DMS53 treated with DMSO at 0.1 percent for 48 hours (cell line): ENCODE measurements at regions not wholly inside any gene's neighbourhood (a gene's known extent, or its start where the extent isn't known, plus 50 kb on each side); places are given as distances from the start of the nearest gene placed in this dataset.

Experiments used
- DNase-seq: peaks from one replicate; lab custom pipeline; 2025; ENCODE audit not compliant: unreplicated experiment; lab: John Stamatoyannopoulos, UW

GRCh38 chrX:131703646-131704045 is 159.8 kb downstream of the OR13H1 start:
- peak; percentile 48 for DNase-seq

DNA sequence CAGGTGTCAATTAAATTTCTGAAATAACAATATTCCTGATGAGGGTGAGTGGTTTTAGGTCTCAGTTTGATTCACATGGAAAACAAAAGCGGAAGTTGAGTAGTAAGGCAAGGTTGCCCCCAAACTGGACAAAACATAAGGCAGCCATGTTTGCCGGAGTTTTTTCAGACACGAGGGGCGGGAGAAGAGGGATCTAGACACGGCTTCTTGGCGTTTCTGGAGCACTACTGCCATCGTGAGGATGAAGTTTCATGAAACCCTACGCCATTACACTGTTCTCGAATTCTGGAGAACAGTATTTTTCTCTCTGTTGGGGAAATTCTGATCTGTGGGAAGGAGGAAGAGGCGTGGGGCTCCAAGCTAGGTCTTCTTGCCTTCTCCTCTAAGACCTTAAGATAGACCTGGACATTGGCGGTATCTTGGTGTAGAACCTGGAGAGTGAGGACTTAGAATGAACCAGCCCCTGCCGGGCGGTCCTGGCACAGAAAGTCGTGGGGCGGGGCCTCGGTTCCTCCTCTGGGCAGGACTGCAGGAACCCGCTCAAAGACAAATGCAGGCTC is 160.3 kb downstream of the OR13H1 start:
- DNase-seq = peak; percentile 83

DNA sequence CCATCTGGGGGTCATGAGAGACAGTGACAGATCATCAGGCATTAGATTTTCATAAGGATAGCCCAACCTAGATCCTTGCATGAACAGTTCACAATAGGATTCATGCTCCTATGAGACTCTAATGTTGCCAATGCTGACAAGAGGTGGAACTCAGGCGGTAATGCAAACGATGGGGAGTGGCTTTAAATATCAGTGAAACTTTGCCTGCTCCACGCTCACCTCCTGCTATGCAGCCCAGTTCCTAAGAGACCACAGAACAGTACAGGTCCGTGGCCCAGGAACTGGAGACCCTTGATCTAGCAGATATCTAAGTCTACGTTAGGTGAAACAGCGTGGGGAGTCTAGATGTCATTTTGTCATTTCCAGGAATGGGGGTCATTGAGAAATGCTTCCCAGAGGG is 165.7 kb downstream of the OR13H1 start:
- DNase-seq = no peak

GRCh38 chrX:131711478-131711867 is 167.6 kb downstream of the OR13H1 start:
- DNase-seq = no peak

GRCh38 chrX:131723646-131724045 is 179.8 kb downstream of the OR13H1 start:
- DNase-seq = no peak

DNA sequence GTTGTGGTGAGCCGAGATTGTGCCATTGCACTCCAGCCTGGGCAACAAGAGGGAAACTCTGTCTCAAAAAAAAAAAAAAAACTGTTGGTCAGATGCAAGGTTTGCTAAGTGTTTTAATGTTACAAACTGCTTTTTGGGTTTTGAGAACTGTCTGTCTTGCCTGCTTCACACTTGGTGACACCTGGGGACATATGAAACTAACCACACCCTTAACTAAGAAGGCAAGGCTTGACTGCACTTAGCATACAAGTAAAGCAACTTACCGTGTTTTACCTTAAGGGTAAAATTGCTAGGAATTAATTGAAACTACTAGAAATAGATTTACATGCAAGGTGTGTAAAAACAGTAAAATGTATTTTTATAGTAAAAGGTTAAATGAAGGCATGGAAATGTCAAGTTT is 180.4 kb downstream of the OR13H1 start:
- DNase-seq = no peak

- DNase-seq = no peak
These were observed 181.3 kb downstream of the OR13H1 start for GRCh38 chrX:131725001-131725654.

DNA sequence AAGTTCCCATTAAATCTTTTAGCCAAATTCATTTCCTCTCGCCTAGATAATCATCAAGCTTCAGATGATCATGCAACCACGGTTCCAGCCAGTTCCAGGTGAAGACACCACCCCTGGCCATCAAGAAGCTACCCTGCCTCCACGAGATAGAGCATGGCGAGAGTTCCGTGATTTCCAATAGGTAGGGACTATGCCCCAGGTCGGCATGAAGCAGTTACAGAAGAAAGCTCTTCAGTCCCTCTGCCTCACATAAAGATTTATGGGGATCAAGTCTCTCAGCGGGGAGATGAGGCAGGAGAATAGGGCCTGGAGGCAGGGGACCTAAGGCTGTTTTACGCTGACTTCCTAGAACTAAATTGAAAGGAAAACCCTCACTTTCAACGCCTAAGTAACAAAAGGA is 183.9 kb downstream of the OR13H1 start:
- DNase-seq = no peak

- peak; percentile 36 for DNase-seq
These were observed 184.6 kb downstream of the OR13H1 start for GRCh38 chrX:131728295-131729145.

DNA sequence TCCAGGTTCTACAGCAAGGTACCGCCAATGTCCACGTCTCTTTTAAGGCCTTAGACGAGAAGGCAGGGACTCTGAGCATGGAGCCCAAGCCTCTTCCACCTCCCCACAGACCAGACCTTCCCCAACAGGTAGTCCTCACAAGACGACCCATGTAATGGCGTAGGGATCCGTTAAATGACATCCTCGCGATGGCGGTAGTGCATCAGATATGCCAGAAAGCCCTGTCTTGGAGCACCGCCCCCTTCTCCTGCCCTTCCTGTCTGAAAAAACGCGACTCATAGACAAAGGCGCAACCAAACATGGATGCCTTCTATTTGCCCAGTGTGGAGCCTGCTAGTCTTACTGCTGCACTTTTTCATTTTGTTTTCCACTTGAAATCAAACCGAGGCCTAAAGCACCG is 185.4 kb downstream of the OR13H1 start:
- peak; percentile 63 for DNase-seq

DNA sequence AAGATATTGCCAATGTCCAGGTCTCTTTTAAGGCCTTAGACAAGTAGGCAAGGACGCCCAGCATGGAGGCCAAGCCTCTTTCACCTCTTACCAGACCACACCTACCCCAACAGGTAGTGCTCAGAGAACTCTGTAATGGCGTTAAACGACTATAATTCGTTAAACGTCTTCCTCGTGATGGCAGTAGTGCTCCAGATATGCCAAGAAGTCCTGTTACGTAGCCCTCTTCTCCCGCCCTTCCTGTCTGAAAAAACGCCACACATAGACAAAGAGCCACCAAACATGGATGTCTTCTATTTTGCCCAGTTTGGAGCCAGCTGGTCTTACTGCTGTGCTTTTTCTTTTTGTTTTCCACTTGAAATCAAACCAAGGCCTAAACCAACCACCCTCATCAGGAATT is 190.7 kb downstream of the OR13H1 start:
- no peak for DNase-seq

GRCh38 chrX:131735127-131735526 is 191.3 kb downstream of the OR13H1 start:
- DNase-seq = no peak

- no peak for DNase-seq
These were observed 195.9 kb downstream of the OR13H1 start for GRCh38 chrX:131739823-131740222.

GRCh38 chrX:131741103-131741581 is 197.3 kb downstream of the OR13H1 start:
- no peak for DNase-seq

DNA sequence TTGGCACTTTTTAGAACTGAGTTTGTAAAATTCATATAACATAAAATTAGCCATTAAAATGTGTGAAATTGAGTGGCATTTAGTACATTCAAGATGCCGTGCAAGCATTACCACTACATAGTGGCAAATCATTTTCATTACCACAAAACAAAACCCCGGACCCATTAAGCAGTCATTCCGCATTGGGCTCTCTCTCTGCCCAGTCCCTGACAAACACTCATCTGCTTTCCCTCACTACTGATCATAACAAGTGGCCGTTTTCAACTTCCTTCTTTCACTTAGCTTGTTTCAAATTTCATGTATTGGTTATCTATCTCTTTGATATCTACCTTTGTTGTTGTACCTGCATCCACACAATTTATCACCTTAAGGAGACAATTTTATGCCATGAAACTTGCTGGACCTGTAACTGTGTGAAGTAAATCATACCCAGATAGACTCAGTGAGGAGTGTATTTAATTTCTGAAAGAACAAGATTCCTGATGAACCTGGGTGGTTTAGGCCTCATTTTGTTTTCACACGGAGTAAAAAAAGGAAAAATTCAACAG is 202.1 kb downstream of the OR13H1 start:
- peak; percentile 31 for DNase-seq

GRCh38 chrX:131746491-131746968 is 202.7 kb downstream of the OR13H1 start:
- DNase-seq = peak; percentile 67

DNA sequence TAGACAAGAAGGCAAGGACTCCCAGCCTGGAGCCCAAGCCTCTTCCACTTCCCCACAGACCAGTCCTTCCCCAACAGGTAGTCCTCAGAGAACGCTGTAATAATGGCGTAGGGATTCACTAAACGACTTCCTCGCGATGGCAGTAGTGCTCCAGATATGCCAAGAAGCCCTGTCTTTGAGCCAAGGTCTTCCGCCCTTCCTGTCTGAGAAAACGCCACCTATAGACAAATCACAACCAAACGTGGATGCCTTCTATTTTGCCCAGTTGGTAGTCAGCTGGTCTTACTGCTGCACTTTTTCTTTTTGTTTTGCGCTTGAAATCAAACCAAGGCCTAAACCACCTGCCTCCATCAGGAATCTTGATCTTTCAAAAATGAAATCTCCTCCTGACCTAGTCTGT is 203.3 kb downstream of the OR13H1 start:
- DNase-seq = peak; percentile 74

DNA sequence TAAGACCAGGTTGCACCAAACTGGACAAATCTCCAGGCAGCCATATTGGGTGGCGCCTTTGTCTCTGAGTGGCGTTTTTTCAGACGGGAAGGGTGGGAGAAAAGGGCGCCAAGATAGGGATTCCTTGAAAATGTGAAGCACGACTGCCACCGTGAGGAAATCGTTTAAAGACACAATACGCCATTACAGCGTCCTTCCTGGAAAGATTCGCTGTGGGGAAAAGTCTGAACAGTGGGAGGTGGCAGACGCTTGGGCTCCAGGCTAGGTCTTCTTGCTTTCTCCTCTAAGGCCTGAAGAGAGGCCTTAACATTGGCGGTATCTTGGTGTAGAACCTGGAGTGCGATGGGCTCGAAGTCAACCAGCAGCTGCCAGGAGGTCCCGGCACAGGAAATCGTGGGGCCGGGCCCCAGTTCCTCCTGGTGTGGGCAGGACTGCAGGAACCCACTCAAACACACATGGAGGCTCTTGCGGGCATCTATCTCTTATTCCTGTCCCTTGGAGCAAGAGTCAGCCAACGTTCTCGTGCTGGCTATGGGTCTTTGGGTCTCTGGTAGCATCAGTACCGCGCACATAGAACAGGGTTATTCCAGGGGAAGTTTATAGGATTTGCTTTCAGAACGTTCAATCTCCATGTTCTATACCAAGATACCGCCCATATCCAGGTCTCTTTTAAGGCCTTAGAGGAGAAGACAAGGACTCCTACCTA is 208.8 kb downstream of the OR13H1 start:
- DNase-seq = peak; percentile 24

GRCh38 chrX:131762802-131763234 is 218.9 kb downstream of the OR13H1 start:
- DNase-seq = no peak

- DNase-seq = no peak
These were observed 219.8 kb downstream of the OR13H1 start for GRCh38 chrX:131763674-131764073.

DNA sequence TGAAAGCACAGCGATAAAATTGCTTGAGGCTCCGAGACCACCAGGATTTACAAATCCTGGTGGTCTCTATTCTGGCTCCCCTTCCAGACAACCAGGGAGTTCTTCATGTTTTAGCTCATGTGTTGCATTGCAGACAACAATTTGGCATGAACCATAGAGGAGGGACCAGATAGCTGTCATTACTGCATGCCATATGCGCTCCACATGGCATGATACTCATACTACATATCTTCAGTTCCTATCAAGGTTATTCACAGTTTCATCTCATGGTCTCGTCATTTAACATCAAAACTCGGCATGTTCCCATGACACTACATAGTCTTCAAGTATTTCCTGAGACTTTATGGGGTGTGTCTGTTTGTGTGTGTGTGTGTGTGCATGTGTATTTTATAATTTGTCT is 220.3 kb downstream of the OR13H1 start:
- no peak for DNase-seq
